HG03095 (cell line): ENCODE measurements at regions not wholly inside any gene's neighbourhood (a gene's known extent, or its start where the extent isn't known, plus 50 kb on each side); places are given as distances from the start of the nearest gene placed in this dataset.

Experiments
- ATAC-seq: cut with Tn5 transposase; IDR thresholded peaks from one replicate; pipeline ENCODE4 v1.9.1; 2021; ENCODE audit warnings: moderate library complexity; ENCODE audit not compliant: unreplicated experiment

DNA sequence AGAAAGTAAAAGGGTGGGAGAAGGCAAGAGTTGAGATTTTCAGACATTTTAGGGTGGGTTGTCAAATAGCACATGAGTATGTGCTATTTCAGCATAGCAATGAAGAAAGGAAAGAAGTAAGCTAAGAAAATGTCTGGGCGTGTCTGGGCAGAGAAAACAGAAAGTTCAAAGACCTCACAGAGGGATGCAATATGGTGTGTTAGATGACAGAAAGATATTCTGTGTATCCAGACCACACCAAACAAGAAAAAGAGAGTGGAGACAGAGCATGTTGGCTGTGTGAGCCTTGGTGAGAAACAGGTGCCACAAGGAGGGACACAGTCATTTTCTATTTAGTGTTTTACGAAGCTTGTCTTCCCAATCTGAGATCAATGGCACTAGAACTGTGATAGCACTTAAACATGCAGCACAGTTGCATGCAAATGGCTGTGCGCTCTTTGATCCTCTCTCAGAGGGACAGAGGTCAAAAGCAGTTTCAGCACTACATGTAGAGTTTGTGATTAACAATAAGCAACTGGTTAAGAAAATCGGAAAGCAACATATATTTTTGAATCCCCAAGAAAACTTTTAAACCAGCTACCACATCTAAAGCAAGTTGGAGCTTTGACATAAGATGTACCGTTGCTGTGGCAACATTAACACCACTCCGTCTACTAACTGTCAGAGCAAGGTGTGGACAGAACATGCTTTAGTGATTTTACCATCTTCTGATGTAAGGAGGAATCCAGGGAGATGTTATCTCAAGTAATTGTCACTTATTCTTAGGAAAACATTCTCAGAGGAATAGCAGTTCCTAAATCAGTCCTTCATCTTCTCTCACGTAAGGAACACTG, 515.5 kb upstream of the NOX3 start:
- ATAC-seq, result no peak

DNA sequence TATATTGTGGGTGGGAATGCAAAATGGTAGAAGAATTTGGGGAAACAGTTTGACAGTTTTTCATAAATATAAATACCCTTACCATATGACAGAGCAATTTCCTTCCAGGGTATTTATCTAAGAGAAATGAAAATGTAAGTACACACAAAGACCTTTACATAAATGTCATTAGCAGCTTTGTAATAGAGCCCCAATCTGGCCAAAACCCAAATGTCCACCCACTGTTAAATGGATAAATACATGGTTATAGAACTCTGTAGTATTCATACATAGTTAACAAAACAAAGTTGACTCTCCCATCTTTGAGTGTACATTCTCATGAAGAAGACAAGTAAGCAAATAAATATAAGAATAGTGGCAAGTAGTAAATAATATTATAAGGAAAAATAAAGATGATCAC, 514.8 kb upstream of the NOX3 start:
- no peak for ATAC-seq

DNA sequence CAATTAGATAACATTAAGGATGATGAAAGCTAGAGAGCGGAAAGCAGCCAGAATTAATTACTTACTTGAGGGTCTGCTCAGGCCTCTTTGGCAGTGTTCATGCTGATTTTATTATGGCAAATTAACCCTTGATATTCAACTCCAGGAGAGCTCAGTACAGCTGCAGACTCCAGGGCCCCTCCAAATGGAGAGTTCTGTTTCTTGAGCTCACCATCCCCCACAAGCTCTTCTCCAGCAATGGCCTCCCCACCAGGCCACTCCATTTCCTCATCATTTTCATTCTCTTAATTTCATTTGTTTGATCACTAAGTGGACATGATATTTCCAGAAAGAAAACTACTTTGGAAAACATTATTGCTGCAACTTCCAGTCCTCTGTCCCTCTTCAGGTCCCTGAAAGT, 513.3 kb upstream of the NOX3 start:
- ATAC-seq, result no peak

DNA sequence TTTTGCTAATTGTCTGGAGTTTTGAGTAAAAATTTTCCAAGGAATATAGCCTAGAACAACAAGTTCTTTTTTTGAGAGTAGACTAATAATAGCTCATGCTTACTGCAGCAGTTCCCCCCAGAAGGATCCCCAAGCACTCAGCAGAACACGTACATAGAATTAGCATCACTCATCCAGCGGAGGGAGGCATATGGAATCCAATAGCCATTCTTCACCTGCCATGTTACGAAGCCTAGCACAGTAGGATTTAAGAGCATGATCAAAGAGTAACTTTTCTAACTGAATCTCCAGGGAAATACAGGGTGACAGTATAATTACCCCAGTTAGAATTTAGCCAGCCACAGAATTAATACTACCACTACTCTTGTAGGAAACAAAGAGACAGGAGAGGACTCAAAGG, 511.7 kb upstream of the NOX3 start:
- no peak for ATAC-seq

DNA sequence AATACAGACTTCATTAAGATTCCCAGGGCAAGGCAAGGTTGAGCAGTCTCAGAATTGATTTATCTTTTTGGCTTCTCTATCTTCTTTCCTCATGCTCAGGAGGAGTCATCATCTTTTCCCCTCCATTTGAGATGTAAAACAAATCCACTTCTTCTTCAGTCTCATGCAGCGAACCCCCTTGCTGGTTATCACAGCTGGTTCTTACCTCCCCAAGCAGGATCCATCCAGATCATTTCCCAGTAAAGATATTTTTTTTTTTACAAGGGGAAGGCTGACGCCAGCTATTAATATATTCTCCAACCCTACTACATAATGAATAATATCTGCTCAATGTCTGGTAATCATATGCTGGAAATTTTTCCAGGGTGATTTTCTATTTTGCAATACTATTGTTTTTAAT, 508.9 kb upstream of the NOX3 start:
- ATAC-seq, result no peak

DNA sequence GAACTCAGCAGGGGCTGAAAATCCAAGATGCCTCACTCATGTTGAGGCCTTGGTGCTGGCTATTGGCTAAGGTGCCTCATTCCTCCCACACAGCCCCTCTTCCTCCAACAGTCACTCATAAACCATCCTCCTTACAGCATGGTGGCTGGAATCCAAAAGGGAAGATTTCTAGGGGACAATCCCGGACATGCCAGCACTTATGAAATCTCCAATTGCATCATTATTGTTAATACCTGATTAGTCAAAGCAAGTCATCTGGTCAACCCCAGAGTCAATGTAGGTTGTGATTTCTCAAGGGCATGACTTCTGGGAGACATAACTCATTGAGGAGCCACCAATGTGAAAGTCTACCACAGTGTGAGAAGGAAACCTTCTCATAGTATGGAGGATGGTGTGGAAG, 506.6 kb upstream of the NOX3 start:
- no peak for ATAC-seq

DNA sequence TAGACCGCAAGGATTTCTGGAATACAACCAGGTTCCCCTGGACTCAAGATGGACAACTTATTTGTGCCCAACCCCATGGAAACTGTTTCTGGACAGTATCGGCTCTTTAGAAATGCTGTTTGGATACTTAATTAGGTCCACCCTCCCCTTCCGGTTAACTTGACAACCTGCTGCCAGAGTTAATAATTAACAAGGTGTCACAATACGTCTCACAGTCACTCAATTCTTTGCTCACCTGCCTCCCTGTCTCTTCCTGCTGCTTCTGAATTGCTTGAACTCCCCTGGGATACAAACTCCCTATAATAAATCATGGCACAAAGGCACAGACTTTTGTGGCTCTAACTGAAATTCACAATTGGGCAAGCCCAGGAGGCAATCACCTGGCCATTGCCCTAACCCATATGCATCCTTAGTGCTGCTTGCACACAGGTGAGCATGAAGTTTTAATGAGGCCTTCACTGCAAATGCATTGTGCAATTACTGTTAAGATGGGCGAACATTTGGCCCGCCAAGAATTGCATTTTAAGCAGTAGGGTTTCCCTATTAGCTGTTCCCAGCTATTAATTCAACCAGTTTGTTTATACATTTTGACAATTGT, 504.4 kb upstream of the NOX3 start:
- no peak for ATAC-seq

DNA sequence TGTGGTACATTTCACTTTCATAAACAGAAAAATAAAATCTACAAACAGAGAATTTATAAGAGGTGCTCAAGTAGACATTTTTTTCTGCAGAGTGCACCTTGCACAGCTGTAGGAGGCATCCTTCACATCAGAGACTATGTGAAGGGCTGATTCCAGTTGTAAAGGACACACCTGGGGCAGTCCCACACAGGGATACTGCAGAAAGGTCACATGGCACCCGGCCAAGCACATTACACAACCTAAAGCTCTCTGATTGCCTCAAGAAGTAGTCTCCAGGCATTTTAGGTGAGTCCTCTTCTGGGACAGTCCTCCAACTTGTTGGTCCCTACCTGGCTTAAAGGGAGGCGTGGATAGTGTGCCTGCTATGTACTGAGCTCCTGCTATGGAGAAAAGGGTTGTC, 502.9 kb upstream of the NOX3 start:
- ATAC-seq, result no peak

DNA sequence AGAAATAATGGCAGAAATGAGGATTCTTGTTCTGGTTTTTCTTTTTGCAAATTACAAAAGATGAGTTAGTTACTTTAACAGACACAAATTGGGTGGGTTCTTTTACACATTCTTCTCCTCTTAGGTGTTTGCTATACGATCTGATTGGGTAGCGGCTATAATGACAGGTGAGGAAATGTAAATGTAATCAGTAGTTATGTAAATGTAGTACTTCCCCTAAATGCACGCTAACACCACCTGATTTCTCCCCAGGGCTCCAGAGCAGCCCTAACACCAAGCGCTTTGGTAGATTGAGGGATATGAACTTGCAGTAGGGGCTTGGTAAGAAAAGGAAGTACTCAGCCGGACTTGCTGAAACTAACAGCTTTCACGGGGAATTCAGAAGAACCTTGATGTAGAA, 499.4 kb upstream of the NOX3 start:
- no peak for ATAC-seq

DNA sequence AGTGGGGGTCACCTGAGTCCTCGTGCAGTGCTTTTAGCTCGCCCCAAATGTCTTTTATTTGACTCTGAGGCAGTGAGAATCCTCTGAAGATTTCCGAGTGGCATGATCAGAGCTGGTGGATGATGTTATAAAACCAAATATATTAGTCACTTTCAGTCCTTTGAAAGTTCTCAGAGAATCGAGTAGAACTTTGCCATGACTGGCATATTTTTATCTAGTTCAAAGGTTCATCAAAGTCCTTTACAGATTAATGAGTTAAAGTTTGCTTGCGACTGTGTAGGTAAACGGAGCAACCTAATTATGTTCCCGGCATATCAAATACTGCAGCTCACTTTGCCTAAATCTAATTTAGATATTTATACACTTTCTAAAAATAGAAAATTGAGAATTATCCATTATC, 498.5 kb upstream of the NOX3 start:
- ATAC-seq, result no peak

DNA sequence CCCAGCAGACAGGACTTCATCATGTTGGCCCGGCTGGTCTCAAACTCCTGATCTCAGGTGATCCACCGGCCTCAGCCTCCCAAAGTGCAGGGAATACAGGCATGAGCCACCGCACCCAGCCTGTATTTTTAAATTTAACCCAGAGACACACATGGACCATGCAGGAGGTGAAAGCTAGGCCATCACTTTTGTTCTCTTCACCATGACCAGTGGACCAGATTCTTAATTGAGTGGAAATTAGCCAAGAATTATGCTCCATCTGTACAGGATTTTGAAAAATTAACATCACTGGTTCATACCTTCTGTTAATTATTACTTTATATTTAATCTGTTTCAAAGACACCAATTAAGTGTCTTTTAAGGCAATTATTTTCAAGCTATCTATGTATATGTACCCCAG, 493.6 kb upstream of the NOX3 start:
- no peak for ATAC-seq

DNA sequence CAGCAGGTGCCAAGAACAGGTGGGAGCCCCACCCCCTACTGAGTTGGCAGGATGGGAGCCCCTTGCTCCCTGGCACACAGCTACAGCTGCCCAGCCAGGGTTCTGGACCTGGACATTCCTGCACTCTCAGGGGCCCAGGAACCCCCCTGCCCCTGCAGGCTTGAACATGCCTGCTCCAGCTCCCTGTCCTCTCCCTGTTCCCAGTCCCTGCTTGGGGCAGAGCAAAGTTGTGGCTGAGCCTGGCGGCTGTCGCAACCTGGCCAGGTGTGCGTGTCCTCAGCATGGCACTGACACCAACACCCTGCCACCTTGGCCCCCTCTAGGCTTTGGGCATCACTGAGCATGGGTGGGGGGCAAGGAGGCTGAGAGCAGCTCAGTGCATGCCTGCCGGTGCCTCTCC, 491.2 kb upstream of the NOX3 start:
- ATAC-seq, result no peak

DNA sequence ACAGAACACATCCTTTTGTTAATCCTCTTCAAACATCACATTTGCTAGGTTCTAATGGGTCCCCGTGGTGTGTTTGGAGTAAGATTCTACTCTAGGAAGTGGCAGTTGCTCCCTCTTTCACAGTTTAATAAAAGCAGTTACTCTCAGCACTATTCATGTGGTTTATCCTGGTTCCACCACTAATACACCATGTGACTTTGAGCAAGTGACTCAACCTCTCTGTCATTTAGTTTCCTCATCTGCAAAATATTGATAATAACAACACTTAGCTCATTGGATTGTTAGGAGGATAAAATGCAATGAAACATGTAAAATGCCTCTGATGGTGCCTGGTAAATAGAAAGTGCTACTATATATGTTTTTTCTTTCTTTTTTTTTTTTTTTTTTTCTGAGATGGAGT, 488.0 kb upstream of the NOX3 start:
- no peak for ATAC-seq

DNA sequence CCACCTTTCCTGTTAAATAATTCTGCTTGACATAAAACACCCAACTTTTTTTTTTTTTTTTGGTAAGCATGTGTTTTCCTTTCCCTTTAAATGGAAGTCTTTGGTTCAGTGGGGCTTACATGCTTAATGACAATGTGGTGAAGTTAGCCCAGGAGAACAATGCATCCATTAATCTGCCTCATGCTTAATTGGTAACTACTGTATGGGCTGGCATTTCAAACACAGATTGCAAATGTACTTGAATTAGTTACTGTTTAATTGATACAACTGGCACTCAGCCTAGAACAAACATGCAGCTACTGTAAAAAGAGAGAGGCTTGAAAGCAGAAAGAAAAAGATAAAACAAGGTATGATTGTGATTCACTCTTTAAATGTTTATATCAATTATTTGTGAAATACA, 483.6 kb upstream of the NOX3 start:
- no peak for ATAC-seq

DNA sequence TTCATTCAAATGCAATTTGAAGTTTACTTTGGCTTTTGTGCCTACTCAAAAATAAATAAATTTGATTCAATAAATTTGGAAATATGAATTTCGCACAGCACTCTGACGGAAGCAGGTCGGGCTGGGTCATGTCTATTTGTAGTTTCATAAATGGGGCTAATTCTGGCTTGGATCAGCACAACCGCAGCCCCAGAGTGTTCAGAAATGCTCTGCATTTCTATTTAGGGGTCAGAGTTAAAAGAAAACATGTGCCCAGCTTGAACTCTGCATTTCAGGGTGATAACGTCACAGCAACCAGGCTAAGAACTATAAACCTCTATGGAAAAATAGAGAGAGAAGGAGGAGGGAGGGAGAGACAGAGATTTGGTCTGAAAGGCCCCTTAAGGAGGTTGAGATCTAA, 480.9 kb upstream of the NOX3 start:
- ATAC-seq, result no peak

DNA sequence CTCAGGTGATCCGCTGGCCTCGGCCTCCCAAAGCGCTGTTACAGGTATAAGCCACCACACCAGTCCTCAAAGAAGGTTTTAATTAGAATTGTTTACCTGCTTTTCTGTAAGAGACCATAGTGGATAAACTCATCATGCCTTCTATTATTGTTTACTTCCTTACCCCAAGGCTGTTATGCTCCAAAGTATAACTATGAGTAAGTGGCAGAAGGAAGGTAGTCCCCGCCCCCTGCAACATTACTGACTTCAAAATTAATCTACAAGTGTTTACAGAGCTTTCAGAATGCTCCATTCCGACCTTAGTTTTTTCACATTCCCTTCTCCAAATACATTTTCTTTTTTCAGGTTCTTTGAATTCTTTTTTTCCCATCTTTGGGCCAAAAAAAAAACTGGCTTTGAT, 480.5 kb upstream of the NOX3 start:
- no peak for ATAC-seq

DNA sequence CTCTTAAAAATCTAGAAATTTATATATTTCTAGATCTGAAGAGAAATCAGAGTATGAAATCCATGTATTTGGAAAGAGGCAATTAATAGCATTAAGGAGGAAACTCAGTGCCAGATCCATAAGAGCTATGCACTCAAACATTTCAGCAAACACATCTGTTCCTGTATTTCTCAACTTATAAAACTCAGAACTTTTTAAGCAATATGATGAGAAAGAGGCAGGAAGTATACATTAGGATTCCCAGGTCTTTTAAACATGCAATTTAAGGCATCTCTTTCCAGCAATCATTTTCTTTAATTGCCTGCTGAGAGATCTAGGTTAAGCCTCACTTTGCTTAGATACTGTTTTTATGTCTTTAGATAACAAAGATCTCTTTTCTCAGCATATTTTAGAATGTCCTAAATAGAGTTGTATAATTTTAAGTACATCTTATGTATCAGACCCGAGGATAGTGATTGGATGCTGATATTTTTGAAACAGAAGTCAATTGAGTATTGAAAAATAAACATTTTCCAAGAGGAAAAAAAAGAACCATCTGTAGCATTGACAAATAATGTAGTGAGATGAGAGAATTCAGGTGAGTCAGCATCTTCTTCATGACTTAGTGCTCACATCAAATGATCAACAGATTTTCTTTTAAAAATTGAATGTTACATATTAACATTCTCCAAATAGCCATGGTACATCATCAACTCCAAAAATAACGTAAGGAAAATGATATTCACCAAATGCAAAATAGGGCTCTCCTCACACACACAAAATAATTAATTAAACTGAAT, 461.4 kb upstream of the NOX3 start:
- ATAC-seq, result no peak

DNA sequence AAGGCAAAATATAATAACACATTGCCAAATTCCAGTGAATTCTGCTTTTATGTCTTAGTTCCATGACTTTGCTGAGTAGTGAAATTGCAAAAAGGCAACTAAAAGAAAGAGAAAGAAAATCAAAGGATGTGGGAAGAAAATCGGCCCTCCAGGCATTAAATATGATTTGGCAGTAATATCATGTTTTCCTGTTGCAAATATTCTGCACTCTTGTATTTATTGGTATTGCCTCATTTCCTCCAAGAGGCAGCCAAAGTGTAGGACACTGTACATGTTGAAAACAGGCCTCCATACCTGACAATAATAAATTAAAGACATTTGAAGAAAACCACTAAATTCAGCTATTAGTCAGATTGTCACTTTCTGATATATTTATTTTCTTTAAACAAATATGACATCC, 460.0 kb upstream of the NOX3 start:
- no peak for ATAC-seq

DNA sequence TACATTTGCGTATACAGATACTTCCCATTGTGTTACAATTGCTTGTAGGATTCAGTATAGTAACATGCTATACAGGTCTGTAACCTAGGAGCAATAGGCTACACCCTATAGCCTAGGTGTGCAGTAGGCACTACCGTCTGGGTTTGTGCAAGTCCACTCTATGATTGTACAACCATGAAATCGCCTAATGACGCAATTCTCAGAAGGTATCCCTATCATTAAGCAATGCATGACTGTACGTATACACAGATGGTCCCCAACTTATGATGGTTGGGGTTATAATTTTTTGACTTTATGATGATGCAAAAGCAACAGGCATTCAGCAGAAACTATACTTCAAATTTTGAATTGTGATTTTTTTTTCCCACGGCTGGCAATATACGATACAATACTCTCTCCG, 458.2 kb upstream of the NOX3 start:
- no peak for ATAC-seq

DNA sequence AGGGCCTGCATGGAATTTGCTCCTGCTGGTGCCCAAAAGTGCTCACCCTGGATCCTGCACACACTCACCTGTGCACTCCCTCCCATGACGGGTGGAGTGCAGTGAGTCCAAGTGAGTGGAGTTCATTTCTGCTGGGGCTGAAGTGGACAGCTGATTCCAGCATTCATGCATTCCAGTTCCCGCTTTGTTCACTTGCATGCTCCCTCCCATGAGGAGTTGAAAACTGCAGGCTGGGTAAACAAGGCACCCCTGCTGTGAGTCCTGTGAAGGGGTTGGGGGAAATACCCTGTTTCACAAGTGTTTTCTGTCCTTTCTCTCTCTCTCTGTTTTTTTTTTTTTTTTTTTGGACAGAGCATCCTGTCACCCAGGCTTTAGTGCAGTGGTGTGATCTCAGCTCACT, 454.1 kb upstream of the NOX3 start:
- no peak for ATAC-seq

DNA sequence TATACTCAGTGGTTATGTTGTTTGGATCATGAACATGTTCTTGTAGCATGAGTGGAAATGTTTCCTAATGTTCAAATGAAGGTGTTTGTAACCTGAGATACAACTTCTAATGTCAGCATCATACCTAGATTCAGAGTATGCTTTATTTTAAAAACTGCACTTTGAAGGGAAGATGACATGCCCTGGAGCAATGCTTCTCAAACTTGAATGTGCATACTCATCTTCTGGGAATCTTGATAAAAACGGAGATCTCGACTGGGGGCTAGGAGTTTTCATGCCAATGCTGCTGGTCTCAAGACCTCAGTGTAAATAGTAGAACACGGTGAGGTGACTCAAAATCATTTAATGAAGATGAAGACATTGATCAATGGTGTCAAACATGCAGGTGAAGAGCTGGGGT, 440.0 kb upstream of the NOX3 start:
- no peak for ATAC-seq

DNA sequence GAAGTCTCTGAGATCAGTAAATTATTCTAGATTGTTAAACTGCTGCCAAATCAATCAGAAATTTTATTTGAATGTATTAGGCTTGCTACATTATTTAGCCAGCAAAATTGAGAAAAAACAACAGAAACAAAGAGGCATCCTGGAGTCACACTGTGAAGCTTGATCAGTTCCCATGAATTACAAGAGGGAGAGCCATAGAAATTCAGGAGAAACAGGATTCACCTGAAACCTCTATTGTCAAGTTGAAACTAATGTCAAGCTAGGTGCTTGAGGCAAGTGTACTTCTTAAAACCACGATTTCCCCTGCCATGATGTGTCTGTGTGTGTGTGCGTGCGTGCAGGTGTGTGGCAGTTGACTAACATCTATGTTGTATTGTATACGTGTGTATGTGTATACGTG, 439.1 kb upstream of the NOX3 start:
- no peak for ATAC-seq
